Progenitor cell of endocrine pancreas (in vitro differentiated cells): ENCODE measurements at regions not wholly inside any gene's neighbourhood (a gene's known extent, or its start where the extent isn't known, plus 50 kb on each side); places are given as distances from the start of the nearest gene placed in this dataset.

ENCODE experiments used
- DNase-seq: peaks from one replicate; pipeline ENCODE4 v3.0.0; 2021; ENCODE audit warnings: low spot score; ENCODE audit not compliant: unreplicated experiment
- H3K27ac Mint-ChIP-seq: 2 replicates; pipeline ENCODE4 v1.8.0; 2021; ENCODE audit warnings: mild to moderate bottlenecking, moderate library complexity, mixed read lengths
- H3K27me3 Mint-ChIP-seq: 2 replicates; pipeline ENCODE4 v1.8.0; 2021; ENCODE audit warnings: mixed read lengths
- H3K36me3 Mint-ChIP-seq: 2 replicates; pipeline ENCODE4 v1.8.0; 2022; ENCODE audit warnings: mixed read lengths; ENCODE audit not compliant: insufficient read depth
- H3K4me1 Mint-ChIP-seq: 2 replicates; pipeline ENCODE4 v1.8.0; 2021; ENCODE audit warnings: low read depth, mixed read lengths
- H3K4me3 Mint-ChIP-seq: 2 replicates; pipeline ENCODE4 v1.8.0; 2021; ENCODE audit warnings: low read depth, mild to moderate bottlenecking, moderate library complexity, mixed read lengths
- H3K9me3 Mint-ChIP-seq: 2 replicates; pipeline ENCODE4 v1.8.0; 2021; ENCODE audit warnings: low read depth, mixed read lengths
- CTCF ChIP-seq: fragments of 200-600 bp; sonication (generic); IDR thresholded peaks from one replicate; pipeline ENCODE4 v1.5.0; 2021; ENCODE audit warnings: antibody characterized with exemption, mild to moderate bottlenecking; ENCODE audit not compliant: unreplicated experiment

GRCh38 chr21:16345757-16346156, 616.0 kb downstream of the USP25 start:
- Mint-ChIP-seq H3K27ac (no peak overlapping the region), H3K36me3 (no peaks in the 10 kb centered on the region), H3K4me3 (no peak overlapping the region), H3K27me3 (no peaks in the 10 kb centered on the region), H3K4me1 (no peaks in the 10 kb centered on the region), H3K9me3 (no peaks in the 10 kb centered on the region)
- DNase-seq, result no peak
- no peak for TF ChIP-seq CTCF

- DNase-seq, result no peak
- Mint-ChIP-seq H3K4me1 (no peaks in the 10 kb centered on the region), H3K27ac (no peak overlapping the region), H3K9me3 (no peaks in the 10 kb centered on the region), H3K4me3 (no peak overlapping the region), H3K36me3 (no peaks in the 10 kb centered on the region), H3K27me3 (no peaks in the 10 kb centered on the region)
- no peak for TF ChIP-seq CTCF
These were observed 617.4 kb downstream of the USP25 start for GRCh38 chr21:16347223-16347622.

GRCh38 chr21:16353764-16354163, 624.0 kb downstream of the USP25 start:
- TF ChIP-seq CTCF, result no peak
- Mint-ChIP-seq H3K4me3 (no peak overlapping the region), H3K36me3 (peaks cover 5% of the 10 kb centered on the region), H3K27ac (no peak overlapping the region), H3K27me3 (no peaks in the 10 kb centered on the region), H3K4me1 (no peaks in the 10 kb centered on the region), H3K9me3 (peaks cover 13% of the 10 kb centered on the region)
- no peak for DNase-seq

GRCh38 chr21:16357994-16358393, 628.2 kb downstream of the USP25 start:
- no peaks in the 10 kb centered on the region for H3K27me3 Mint-ChIP-seq
- no peak overlapping the region for H3K27ac Mint-ChIP-seq
- no peak overlapping the region for H3K4me3 Mint-ChIP-seq
- DNase-seq, result no peak
- no peaks in the 10 kb centered on the region for H3K4me1 Mint-ChIP-seq
- H3K36me3 Mint-ChIP-seq, result peaks cover 8% of the 10 kb centered on the region
- no peak for TF ChIP-seq CTCF
- peaks cover 14% of the 10 kb centered on the region for H3K9me3 Mint-ChIP-seq

GRCh38 chr21:16358784-16359183, 629.0 kb downstream of the USP25 start:
- Mint-ChIP-seq H3K27ac (no peak overlapping the region), H3K9me3 (peaks cover 12% of the 10 kb centered on the region), H3K4me1 (no peaks in the 10 kb centered on the region), H3K36me3 (peaks cover 6% of the 10 kb centered on the region), H3K27me3 (no peaks in the 10 kb centered on the region), H3K4me3 (no peak overlapping the region)
- TF ChIP-seq CTCF, result no peak
- DNase-seq, result no peak
